Muscle of leg (tissue), 3 donors: ENCODE measurements at regions not wholly inside any gene's neighbourhood (a gene's known extent, or its start where the extent isn't known, plus 50 kb on each side); places are given as distances from the start of the nearest gene placed in this dataset.
A peak's percentile ranks its signal among the peaks of the same experiment; 100 is the strongest.

ENCODE experiments used
- DNase-seq: peaks from one replicate; pipeline ENCODE4 v3.0.0; 2013
- H3K27ac ChIP-seq: one replicate; pipeline ENCODE4 v1.5.1; 2013; ENCODE audit warnings: mild to moderate bottlenecking, low read length, control low read depth
- H3K27me3 ChIP-seq: one replicate; pipeline ENCODE4 v1.6.1; 2013; ENCODE audit warnings: low read length; ENCODE audit not compliant: control insufficient read depth, insufficient read depth
- H3K36me3 ChIP-seq: one replicate; pipeline ENCODE4 v1.6.1; 2013; ENCODE audit warnings: low read length; ENCODE audit not compliant: control insufficient read depth, insufficient read depth
- H3K4me1 ChIP-seq: one replicate; pipeline ENCODE4 v1.6.1; 2013; ENCODE audit warnings: low read length; ENCODE audit not compliant: control insufficient read depth, insufficient read depth
- H3K4me3 ChIP-seq: one replicate; pipeline ENCODE4 v1.5.1; 2013; ENCODE audit warnings: low read length, control low read depth
- H3K9me3 ChIP-seq: replicated peaks from 2 replicates; pipeline ENCODE4 v1.6.1; 2013; ENCODE audit warnings: low read depth, low read length; ENCODE audit not compliant: control insufficient read depth
- WGBS: methylation state at CpG from one replicate; pipeline ENCODE4 v1.1.5; 2013; ENCODE audit warnings: missing lambda C conversion rate; ENCODE audit not compliant: insufficient coverage; 5-methylcytosine and 5-hydroxymethylcytosine counted together

- Histone ChIP-seq H3K9me3 (no peaks in the 10 kb centered on the region), H3K4me3 (no peak overlapping the region), H3K36me3 (no peaks in the 10 kb centered on the region), H3K4me1 (no peaks in the 10 kb centered on the region), H3K27ac (no peak overlapping the region), H3K27me3 (no peaks in the 10 kb centered on the region)
- WGBS, result 80% methylated on average over 1 of the region's 8 CpGs
- DNase-seq, result no peak
Measured at GRCh38 chr20:52921340-52921739, 50.8 kb upstream of the TSHZ2 start.

- Histone ChIP-seq H3K27me3 (no peaks in the 10 kb centered on the region), H3K27ac (no peak overlapping the region), H3K9me3 (peaks cover 4% of the 10 kb centered on the region), H3K36me3 (no peaks in the 10 kb centered on the region), H3K4me3 (no peak overlapping the region), H3K4me1 (no peaks in the 10 kb centered on the region)
- 43% methylated on average over 1 of the region's 1 CpG for WGBS
- no peak for DNase-seq
Measured at GRCh38 chr20:52918311-52918710, 53.8 kb upstream of the TSHZ2 start.

GRCh38 chr20:52915564-52915963, 56.6 kb upstream of the TSHZ2 start:
- DNase-seq, result no peak
- WGBS, result no CpG with 5 or more reads among the region's 1 CpG
- Histone ChIP-seq H3K9me3 (peaks cover 4% of the 10 kb centered on the region), H3K4me1 (no peaks in the 10 kb centered on the region), H3K4me3 (no peak overlapping the region), H3K27me3 (no peaks in the 10 kb centered on the region), H3K36me3 (no peaks in the 10 kb centered on the region), H3K27ac (no peak overlapping the region)

GRCh38 chr20:52914870-52915269, 57.3 kb upstream of the TSHZ2 start:
- DNase-seq, result no peak
- no CpG with 5 or more reads among the region's 2 CpGs for WGBS

GRCh38 chr20:52913650-52914387, 58.3 kb upstream of the TSHZ2 start:
- peak; percentile 30 for DNase-seq
- H3K36me3 ChIP-seq, result no peaks in the 10 kb centered on the region
- WGBS, result no CpG with 5 or more reads among the region's 3 CpGs
- no peaks in the 10 kb centered on the region for H3K4me1 ChIP-seq
- no peaks in the 10 kb centered on the region for H3K27me3 ChIP-seq
- H3K27ac ChIP-seq, result no peak overlapping the region
- H3K4me3 ChIP-seq, result no peak overlapping the region
- peaks cover 4% of the 10 kb centered on the region for H3K9me3 ChIP-seq

More at GRCh38 chr20:52914870-52915269, 57.3 kb upstream of the TSHZ2 start:
- H3K9me3 ChIP-seq, result peaks cover 4% of the 10 kb centered on the region
- no peaks in the 10 kb centered on the region for H3K4me1 ChIP-seq
- H3K36me3 ChIP-seq, result no peaks in the 10 kb centered on the region
- H3K27me3 ChIP-seq, result no peaks in the 10 kb centered on the region
- H3K4me3 ChIP-seq, result no peak overlapping the region
- H3K27ac ChIP-seq, result no peak overlapping the region

GRCh38 chr20:52905241-52905994, 66.7 kb upstream of the TSHZ2 start:
- H3K27ac ChIP-seq, result no peak overlapping the region
- H3K27me3 ChIP-seq, result no peaks in the 10 kb centered on the region
- H3K4me3 ChIP-seq, result no peak overlapping the region
- H3K36me3 ChIP-seq, result no peaks in the 10 kb centered on the region
- WGBS, result 100% methylated on average over 1 of the region's 8 CpGs
- DNase-seq, result no peak
- no peaks in the 10 kb centered on the region for H3K9me3 ChIP-seq
- no peaks in the 10 kb centered on the region for H3K4me1 ChIP-seq

- no peaks in the 10 kb centered on the region for H3K4me1 ChIP-seq
- H3K27me3 ChIP-seq, result no peaks in the 10 kb centered on the region
- no peaks in the 10 kb centered on the region for H3K36me3 ChIP-seq
- no CpG with 5 or more reads among the region's 2 CpGs for WGBS
- H3K27ac ChIP-seq, result no peak overlapping the region
- no peak for DNase-seq
- H3K4me3 ChIP-seq, result no peak overlapping the region
- no peaks in the 10 kb centered on the region for H3K9me3 ChIP-seq
Measured at GRCh38 chr20:52904837-52905236, 67.3 kb upstream of the TSHZ2 start.

- Histone ChIP-seq H3K4me1 (no peaks in the 10 kb centered on the region), H3K27me3 (no peaks in the 10 kb centered on the region), H3K4me3 (no peak overlapping the region), H3K9me3 (no peaks in the 10 kb centered on the region), H3K27ac (no peak overlapping the region), H3K36me3 (no peaks in the 10 kb centered on the region)
- 66% methylated on average over 3 of the region's 5 CpGs for WGBS
- no peak for DNase-seq
Measured at GRCh38 chr20:52899041-52899608, 73.0 kb upstream of the TSHZ2 start.

- Histone ChIP-seq H3K27me3 (no peaks in the 10 kb centered on the region), H3K9me3 (no peaks in the 10 kb centered on the region), H3K4me3 (no peak overlapping the region), H3K4me1 (no peaks in the 10 kb centered on the region), H3K36me3 (no peaks in the 10 kb centered on the region), H3K27ac (no peak overlapping the region)
- WGBS, result no CpG with 5 or more reads among the region's 3 CpGs
- DNase-seq, result no peak
Measured at GRCh38 chr20:52896348-52896747, 75.8 kb upstream of the TSHZ2 start.

GRCh38 chr20:52895701-52896100, 76.5 kb upstream of the TSHZ2 start:
- no peak overlapping the region for H3K27ac ChIP-seq
- no peak for DNase-seq
- H3K4me3 ChIP-seq, result no peak overlapping the region
- H3K4me1 ChIP-seq, result no peaks in the 10 kb centered on the region
- 57% methylated on average over 2 of the region's 8 CpGs for WGBS
- H3K36me3 ChIP-seq, result no peaks in the 10 kb centered on the region
- H3K9me3 ChIP-seq, result no peaks in the 10 kb centered on the region
- no peaks in the 10 kb centered on the region for H3K27me3 ChIP-seq
